H9 (cell line): ENCODE measurements at regions not wholly inside any gene's neighbourhood (a gene's known extent, or its start where the extent isn't known, plus 50 kb on each side); places are given as distances from the start of the nearest gene placed in this dataset.

Source experiments
- DNase-seq: peaks from one replicate; pipeline ENCODE4 v3.0.0-alpha.2; 2017
- H2AFZ ChIP-seq: one replicate; pipeline ENCODE4 v1.6.1; 2013; ENCODE audit warnings: mild to moderate bottlenecking, low read length, control low read depth, moderate library complexity
- H2AK5ac ChIP-seq: 2 replicates; pipeline ENCODE4 v1.6.1; 2013; ENCODE audit warnings: low read length, control low read depth, mixed read lengths; ENCODE audit not compliant: insufficient read length
- H2BK120ac ChIP-seq: one replicate; pipeline ENCODE4 v1.6.1; 2013; ENCODE audit warnings: low read depth, mild to moderate bottlenecking, low read length, control low read depth, inconsistent platforms; ENCODE audit not compliant: poor library complexity, severe bottlenecking
- H2BK12ac ChIP-seq: 2 replicates; pipeline ENCODE4 v1.6.1; 2013; ENCODE audit warnings: low read length, control low read depth, mixed read lengths, low read depth; ENCODE audit not compliant: insufficient read length
- H2BK15ac ChIP-seq: 2 replicates; pipeline ENCODE4 v1.6.1; 2013; ENCODE audit warnings: low read depth, low read length, control low read depth
- H2BK20ac ChIP-seq: one replicate; pipeline ENCODE4 v1.6.1; 2013; ENCODE audit warnings: low read depth, mild to moderate bottlenecking, low read length, control low read depth, inconsistent platforms; ENCODE audit not compliant: poor library complexity, severe bottlenecking
- H2BK5ac ChIP-seq: 2 replicates; pipeline ENCODE4 v1.6.1; 2013; ENCODE audit warnings: low read length, control low read depth, mixed read lengths; ENCODE audit not compliant: insufficient read length
- H3K14ac ChIP-seq: 2 replicates; pipeline ENCODE4 v1.6.1; 2013; ENCODE audit warnings: low read length, control low read depth; ENCODE audit not compliant: insufficient read depth
- H3K18ac ChIP-seq: 2 replicates; pipeline ENCODE4 v1.6.1; 2013; ENCODE audit warnings: low read depth, mild to moderate bottlenecking, mixed read lengths, low read length, control low read depth; ENCODE audit not compliant: insufficient read length
- H3K23ac ChIP-seq: 2 replicates; pipeline ENCODE4 v1.6.1; 2013; ENCODE audit warnings: low read length, control low read depth, mixed read lengths, low read depth; ENCODE audit not compliant: insufficient read length
- H3K23me2 ChIP-seq: 2 replicates; pipeline ENCODE4 v1.6.1; 2013; ENCODE audit warnings: low read depth, mild to moderate bottlenecking, mixed read lengths, low read length, control low read depth; ENCODE audit not compliant: insufficient read length, poor library complexity, severe bottlenecking
- H3K27ac ChIP-seq: 2 replicates; pipeline ENCODE4 v1.5.1; 2013; ENCODE audit warnings: low read length, control low read depth, mixed read lengths, low read depth; ENCODE audit not compliant: insufficient read length
- H3K27me3 ChIP-seq: 2 replicates; pipeline ENCODE4 v1.6.1; 2013; ENCODE audit warnings: low read length, control low read depth, inconsistent platforms; ENCODE audit not compliant: insufficient read depth
- H3K4ac ChIP-seq: 2 replicates; pipeline ENCODE4 v1.6.1; 2013; ENCODE audit warnings: low read depth, mild to moderate bottlenecking, control low read depth, inconsistent platforms, low read length, moderate library complexity
- H3K4me1 ChIP-seq: 2 replicates; pipeline ENCODE4 v1.6.1; 2013; ENCODE audit warnings: low read length, control low read depth, inconsistent platforms; ENCODE audit not compliant: insufficient read depth
- H3K4me2 ChIP-seq: 2 replicates; pipeline ENCODE4 v1.6.1; 2013; ENCODE audit warnings: low read length, control low read depth, mixed read lengths; ENCODE audit not compliant: insufficient read length, insufficient read depth
- H3K56ac ChIP-seq: 2 replicates; pipeline ENCODE4 v1.6.1; 2013; ENCODE audit warnings: low read depth, mild to moderate bottlenecking, mixed read lengths, low read length, control low read depth; ENCODE audit not compliant: insufficient read length
- H3K79me1 ChIP-seq: 2 replicates; pipeline ENCODE4 v1.6.1; 2013; ENCODE audit warnings: low read depth, mild to moderate bottlenecking, moderate library complexity, low read length, control low read depth, inconsistent platforms; ENCODE audit not compliant: insufficient read depth, poor library complexity, severe bottlenecking
- H3K79me2 ChIP-seq: 2 replicates; pipeline ENCODE4 v1.6.1; 2013; ENCODE audit warnings: low read length, control low read depth, inconsistent platforms; ENCODE audit not compliant: insufficient read depth
- H3K9ac ChIP-seq: 2 replicates; pipeline ENCODE4 v1.6.1; 2013; ENCODE audit warnings: low read length, control low read depth, mixed read lengths; ENCODE audit not compliant: insufficient read length; ENCODE audit errors: extremely low read depth
- H3K9me3 ChIP-seq: one replicate; pipeline ENCODE4 v1.6.1; 2013; ENCODE audit warnings: low read depth, low read length, inconsistent platforms; ENCODE audit not compliant: control insufficient read depth
- H3T11ph ChIP-seq: one replicate; pipeline ENCODE4 v1.6.1; 2013; ENCODE audit warnings: mild to moderate bottlenecking, low read length, control low read depth, inconsistent platforms
- H4K20me1 ChIP-seq: one replicate; pipeline ENCODE4 v1.6.1; 2013; ENCODE audit not compliant: control insufficient read depth, insufficient read length, insufficient read depth
- H4K5ac ChIP-seq: 2 replicates; pipeline ENCODE4 v1.6.1; 2013; ENCODE audit warnings: low read depth, mild to moderate bottlenecking, mixed read lengths, low read length, control low read depth; ENCODE audit not compliant: insufficient read length
- H4K8ac ChIP-seq: replicated peaks from 2 replicates; pipeline ENCODE4 v1.6.1; 2013; ENCODE audit warnings: low read length, control low read depth, mixed read lengths, low read depth; ENCODE audit not compliant: insufficient read length
- H4K91ac ChIP-seq: 2 replicates; pipeline ENCODE4 v1.6.1; 2013; ENCODE audit warnings: low read depth, mild to moderate bottlenecking, moderate library complexity, mixed read lengths, low read length, control low read depth; ENCODE audit not compliant: insufficient read length
- H3K27ac Mint-ChIP-seq, 3 experiments: 2 replicates in 2 of 3; 3 replicates in 1 of 3; pipeline ENCODE4 v1.8.0; 2020 to 2021; ENCODE audit warnings: mixed read lengths in 3 of 3, mild to moderate bottlenecking in 1 of 3, moderate library complexity in 1 of 3
- H3K27me3 Mint-ChIP-seq: 2 replicates; pipeline ENCODE4 v1.8.0; 2021; ENCODE audit warnings: low read depth, mild to moderate bottlenecking, moderate library complexity, mixed read lengths
- H3K36me3 Mint-ChIP-seq, 3 experiments: 2 replicates in 2 of 3; 3 replicates in 1 of 3; pipeline ENCODE4 v1.8.0; 2020 to 2021; ENCODE audit warnings: low read depth in 3 of 3, mixed read lengths in 3 of 3; ENCODE audit not compliant: insufficient read depth in 1 of 3
- H3K4me1 Mint-ChIP-seq, 2 experiments: 2 replicates each; pipeline ENCODE4 v1.8.0; 2020; ENCODE audit warnings: mixed read lengths in 2 of 2
- H3K4me3 Mint-ChIP-seq, 2 experiments: 2 replicates in 1 of 2; 3 replicates in 1 of 2; pipeline ENCODE4 v1.8.0; 2020 to 2021; ENCODE audit warnings: mild to moderate bottlenecking in 2 of 2, mixed read lengths in 2 of 2, moderate library complexity in 1 of 2
- H3K9me3 Mint-ChIP-seq, 2 experiments: 2 replicates in 1 of 2; 3 replicates in 1 of 2; pipeline ENCODE4 v1.8.0; 2020; ENCODE audit warnings: mild to moderate bottlenecking in 2 of 2, mixed read lengths in 2 of 2, moderate library complexity in 1 of 2
- WGBS: extraction: QIAGEN DNeasy Blood & Tissue Kit; methylation state at CpG from one replicate; pipeline ENCODE4 v1.1.7; 2013; ENCODE audit warnings: missing lambda C conversion rate, low lambda C conversion rate, mixed read lengths; ENCODE audit not compliant: insufficient read length; ENCODE audit errors: extremely low coverage; 5-methylcytosine and 5-hydroxymethylcytosine counted together
- TF ChIP-seq, protein P1 (sequence below): fragments of 200-600 bp; sonication (generic); conservative IDR thresholded peaks from 3 replicates; pipeline ENCODE4 v1.8.0; 2021; ENCODE audit warnings: antibody characterized with exemption, mild to moderate bottlenecking

DNA sequence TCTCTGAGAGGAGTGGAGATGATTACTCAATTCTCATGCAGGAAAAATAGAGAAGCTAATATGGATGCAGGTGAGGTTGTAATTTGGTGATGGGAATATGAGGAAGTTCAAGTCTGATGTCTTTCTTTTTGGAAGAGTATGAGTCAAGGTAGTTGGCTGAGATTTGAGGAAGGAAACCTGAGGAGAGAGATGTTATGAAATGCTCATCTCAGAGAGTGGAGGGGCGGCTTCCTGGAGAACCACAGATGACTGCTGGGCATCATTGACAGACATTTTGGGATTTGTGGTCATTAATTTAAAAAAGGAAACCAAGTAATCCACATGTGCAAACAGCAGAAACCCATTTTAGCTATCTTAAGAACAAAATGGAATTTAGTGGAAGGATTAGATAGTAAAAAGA, 72.5 kb upstream of the UST start:
- H2BK20ac ChIP-seq, result no peak overlapping the region
- Mint-ChIP-seq H3K27ac (no peak overlapping the region), H3K4me1 (peaks cover 6 to 9% of the 10 kb centered on the region in 2 experiments), H3K27me3 (no peaks in the 10 kb centered on the region; the same call in 1 of the 2 replicates), H3K9me3 (peaks cover 32 to 34% of the 10 kb centered on the region in 2 experiments), H3K4me3 (no peak overlapping the region), H3K36me3 (peaks cover 6 to 30% (median 15%) of the 10 kb centered on the region in 3 experiments; a peak in 6 of 7 replicates)
- H3K56ac ChIP-seq, result no peak overlapping the region
- H4K91ac ChIP-seq, result no peak overlapping the region
- H2AFZ ChIP-seq, result no peak overlapping the region
- H3K23me2 ChIP-seq, result no peaks in the 10 kb centered on the region
- H3K4me2 ChIP-seq, result no peak overlapping the region
- no peak overlapping the region for H3K23ac ChIP-seq
- H2BK5ac ChIP-seq, result no peak overlapping the region
- no peak overlapping the region for H2AK5ac ChIP-seq
- no peak overlapping the region for H4K5ac ChIP-seq
- H3K9me3 ChIP-seq, result no peaks in the 10 kb centered on the region
- H4K20me1 ChIP-seq, result no peaks in the 10 kb centered on the region
- H3K14ac ChIP-seq, result no peak overlapping the region
- TF ChIP-seq, protein P1, sequence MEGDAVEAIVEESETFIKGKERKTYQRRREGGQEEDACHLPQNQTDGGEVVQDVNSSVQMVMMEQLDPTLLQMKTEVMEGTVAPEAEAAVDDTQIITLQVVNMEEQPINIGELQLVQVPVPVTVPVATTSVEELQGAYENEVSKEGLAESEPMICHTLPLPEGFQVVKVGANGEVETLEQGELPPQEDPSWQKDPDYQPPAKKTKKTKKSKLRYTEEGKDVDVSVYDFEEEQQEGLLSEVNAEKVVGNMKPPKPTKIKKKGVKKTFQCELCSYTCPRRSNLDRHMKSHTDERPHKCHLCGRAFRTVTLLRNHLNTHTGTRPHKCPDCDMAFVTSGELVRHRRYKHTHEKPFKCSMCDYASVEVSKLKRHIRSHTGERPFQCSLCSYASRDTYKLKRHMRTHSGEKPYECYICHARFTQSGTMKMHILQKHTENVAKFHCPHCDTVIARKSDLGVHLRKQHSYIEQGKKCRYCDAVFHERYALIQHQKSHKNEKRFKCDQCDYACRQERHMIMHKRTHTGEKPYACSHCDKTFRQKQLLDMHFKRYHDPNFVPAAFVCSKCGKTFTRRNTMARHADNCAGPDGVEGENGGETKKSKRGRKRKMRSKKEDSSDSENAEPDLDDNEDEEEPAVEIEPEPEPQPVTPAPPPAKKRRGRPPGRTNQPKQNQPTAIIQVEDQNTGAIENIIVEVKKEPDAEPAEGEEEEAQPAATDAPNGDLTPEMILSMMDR, result no peak
- no peaks in the 10 kb centered on the region for H3K79me1 ChIP-seq
- H2BK120ac ChIP-seq, result no peak overlapping the region
- H2BK12ac ChIP-seq, result no peak overlapping the region
- H3T11ph ChIP-seq, result no peak overlapping the region
- H4K8ac ChIP-seq, result no peak overlapping the region
- H3K4ac ChIP-seq, result no peak overlapping the region
- H3K9ac ChIP-seq, result no peak overlapping the region
- no peaks in the 10 kb centered on the region for H3K27me3 ChIP-seq
- no peak for DNase-seq
- WGBS, result no CpG with 5 or more reads among the region's 1 CpG
- 0 out of 2 replicates have a peak, but pooled peaks cover 1% of the 10 kb centered on the region for H3K4me1 ChIP-seq
- no peak overlapping the region for H3K27ac ChIP-seq
- H2BK15ac ChIP-seq, result no peak overlapping the region
- no peaks in the 10 kb centered on the region for H3K79me2 ChIP-seq
- no peak overlapping the region for H3K18ac ChIP-seq
